HCT116 (cell line): ENCODE measurements at regions not wholly inside any gene's neighbourhood (a gene's known extent, or its start where the extent isn't known, plus 50 kb on each side); places are given as distances from the start of the nearest gene placed in this dataset.

Source experiments
- ATAC-seq: fragments of 200-7000 bp; cut with Tn5 transposase; 2 replicates; pipeline ENCODE4 v1.9.1; 2020; ENCODE audit warnings: mild to moderate bottlenecking, moderate library complexity
- BruUV-seq: library from RNA; stranded (reverse); fragments of 400-500 nt; replicated peaks from 2 replicates; lab custom pipeline; 2021; lab: Mats Ljungman, UMichigan
- CTCF ChIA-PET: fragments of 300-600 bp; sonication (Branson Sonifier 250); formaldehyde crosslinking; loops from one replicate; lab custom pipeline; 2021; ENCODE audit warnings: antibody characterized with exemption; lab: Charles Lee
- POLR2A ChIA-PET: fragments of 300-600, 350-600 bp; sonication (Branson Sonifier 250); formaldehyde crosslinking; loops from one replicate; lab custom pipeline; 2021; ENCODE audit warnings: antibody characterized with exemption; lab: Charles Lee
- RAD21 ChIA-PET, 2 experiments: fragments of 300-600 bp; sonication (Branson Sonifier 250); formaldehyde crosslinking; loops; one replicate each; lab custom pipeline; 2023; ENCODE audit warnings: low total read pairs in 2 of 2; ENCODE audit not compliant: uncharacterized antibody in 2 of 2, unreplicated experiment in 2 of 2, low non-redundant PET in 1 of 2; lab: Charles Lee
- DNase-seq: peaks from one replicate; pipeline ENCODE4 v3.0.0-alpha.2; 2010; ENCODE audit warnings: low read depth, low spot score
- H2AFZ ChIP-seq: fragments of 200-600 bp; shearing (Covaris generic), sonication (generic); 2 replicates; pipeline ENCODE4 v1.6.1; 2017; ENCODE audit warnings: low read depth, mixed run types, mixed read lengths, antibody characterized with exemption, low read length; ENCODE audit not compliant: poor library complexity, severe bottlenecking
- H3K27ac ChIP-seq: 2 replicates; pipeline ENCODE4 v1.5.1; 2012; ENCODE audit warnings: low read depth, low read length
- H3K27me3 ChIP-seq: fragments of 200-600 bp; sonication (generic); 2 replicates; pipeline ENCODE4 v1.6.1; 2016; ENCODE audit warnings: mixed run types, low read length, mixed read lengths; ENCODE audit not compliant: insufficient read depth
- H3K36me3 ChIP-seq, 2 experiments: fragments of 200-500 bp in 1 of 2; fragments of 200-600 bp in 1 of 2; sonication (Bioruptor generic) in 1 of 2; sonication (generic) in 1 of 2; 2 replicates each; pipeline versions ENCODE4 v1.5.1 to v1.6.1; 2014 to 2016; ENCODE audit warnings: low read length in 2 of 2, inconsistent platforms in 1 of 2, mixed read lengths in 1 of 2, mixed run types in 1 of 2; ENCODE audit not compliant: insufficient read depth in 2 of 2, control insufficient read depth in 1 of 2
- H3K4me1 ChIP-seq, 2 experiments: fragments of 200-600 bp in 1 of 2; sonication (generic) in 1 of 2; 2 replicates each; pipeline versions ENCODE4 v1.5.1 to v1.6.1; 2012 to 2017; ENCODE audit warnings: low read length in 2 of 2, inconsistent platforms in 1 of 2, mild to moderate bottlenecking in 1 of 2, mixed read lengths in 1 of 2, mixed run types in 1 of 2, moderate library complexity in 1 of 2; ENCODE audit not compliant: insufficient read depth in 2 of 2, control insufficient read depth in 1 of 2
- H3K4me2 ChIP-seq: fragments of 200-600 bp; sonication (generic); 2 replicates; pipeline ENCODE4 v1.6.1; 2017; ENCODE audit warnings: mixed run types, low read length, mixed read lengths
- H3K4me3 ChIP-seq, 2 experiments: fragments of 200-600 bp in 1 of 2; sonication (generic) in 1 of 2; replicated peaks in 1 of 2; 2 replicates each; pipeline ENCODE4 v1.5.1; 2011 to 2016; ENCODE audit warnings: low read length in 2 of 2, control low read depth in 1 of 2, low read depth in 1 of 2, mild to moderate bottlenecking in 1 of 2, mixed read lengths in 1 of 2, mixed run types in 1 of 2
- H3K79me2 ChIP-seq: fragments of 200-600 bp; sonication (generic); 2 replicates; pipeline ENCODE4 v1.6.1; 2017; ENCODE audit warnings: mild to moderate bottlenecking, mixed run types, low read length, moderate library complexity, mixed read lengths; ENCODE audit not compliant: insufficient read depth
- H3K9ac ChIP-seq: fragments of 200-600 bp; sonication (generic); 2 replicates; pipeline ENCODE4 v1.6.1; 2016; ENCODE audit warnings: low read length, mixed read lengths
- H3K9me2 ChIP-seq: fragments of 200-600 bp; sonication (generic), shearing (Covaris generic); 2 replicates; pipeline ENCODE4 v1.6.1; 2017; ENCODE audit warnings: mixed run types, mild to moderate bottlenecking, moderate library complexity; ENCODE audit not compliant: insufficient read depth
- H3K9me3 ChIP-seq, 2 experiments: fragments of 200-500 bp in 1 of 2; fragments of 200-600 bp in 1 of 2; sonication (Bioruptor generic) in 1 of 2; sonication (generic) in 1 of 2; 2 replicates each; pipeline ENCODE4 v1.6.1; 2014 to 2017; ENCODE audit warnings: low read length in 2 of 2, mixed read lengths in 2 of 2, inconsistent platforms in 1 of 2, low read depth in 1 of 2, mild to moderate bottlenecking in 1 of 2, mixed run types in 1 of 2, moderate library complexity in 1 of 2; ENCODE audit not compliant: control insufficient read depth in 1 of 2, insufficient read depth in 1 of 2
- H4K20me1 ChIP-seq: fragments of 200-600 bp; sonication (generic), shearing (Covaris generic); 2 replicates; pipeline ENCODE4 v1.6.1; 2017; ENCODE audit warnings: mixed run types, mild to moderate bottlenecking, moderate library complexity; ENCODE audit not compliant: insufficient read depth
- CBX3 ChIP-seq: IDR thresholded peaks from 2 replicates; pipeline ENCODE4 v1.6.1; 2012; ENCODE audit warnings: low read depth
- EZH2 ChIP-seq: fragments of 200-600 bp; sonication (generic); IDR thresholded peaks from 2 replicates; pipeline ENCODE4 v1.6.1; 2017; ENCODE audit warnings: antibody characterized with exemption, mixed run types
- REST ChIP-seq: IDR thresholded peaks from 2 replicates; pipeline ENCODE4 v1.6.1; 2012; ENCODE audit warnings: low read depth
- intact Hi-C: fragments of 100-400 bp; cut with micrococcal nuclease; formaldehyde crosslinking; loops from 2 replicates; pipeline ENCODE4 v1.10.0; 2022
- TF ChIP-seq, protein P1 (sequence below), 3 experiments: fragments of 200-600 bp in 1 of 3; sonication (generic) in 1 of 3; IDR thresholded peaks in 2 of 3; conservative IDR thresholded peaks in 1 of 3; 2 replicates each; pipeline ENCODE4 v1.5.1; 2012 to 2017; ENCODE audit warnings: low read depth in 2 of 3, low read length in 2 of 3, antibody characterized with exemption in 1 of 3, borderline replicate concordance in 1 of 3, control low read depth in 1 of 3, mild to moderate bottlenecking in 1 of 3, mixed read lengths in 1 of 3, mixed run types in 1 of 3, moderate library complexity in 1 of 3; ENCODE audit not compliant: insufficient read depth in 1 of 3

DNA sequence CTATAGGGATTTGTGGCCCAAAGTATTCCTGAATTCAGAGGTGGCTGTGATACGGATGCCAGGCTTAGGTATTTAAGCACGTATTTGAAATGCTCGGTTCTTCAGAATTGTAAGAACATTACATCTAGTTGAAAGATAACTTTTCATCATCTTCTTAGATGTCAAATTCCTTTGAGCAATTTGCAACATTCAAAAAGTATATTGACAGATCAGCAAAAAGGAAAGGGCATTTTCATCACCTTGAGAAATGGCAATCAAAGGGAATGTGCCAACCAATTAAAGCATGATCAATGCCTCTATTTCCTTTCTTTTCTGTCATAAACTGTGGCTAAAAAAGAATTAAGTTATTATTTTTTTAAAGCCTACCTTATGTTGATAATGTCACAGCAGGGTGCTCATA lies 66.3 kb upstream of the LRRTM4 start:
- intact Hi-C loops, result no loop called here

More for the DNA sequence above, 66.3 kb upstream of the LRRTM4 start:
- TF ChIP-seq CBX3 (no peak), REST (no peak), EZH2 (no peak)
- TF ChIP-seq, protein P1, sequence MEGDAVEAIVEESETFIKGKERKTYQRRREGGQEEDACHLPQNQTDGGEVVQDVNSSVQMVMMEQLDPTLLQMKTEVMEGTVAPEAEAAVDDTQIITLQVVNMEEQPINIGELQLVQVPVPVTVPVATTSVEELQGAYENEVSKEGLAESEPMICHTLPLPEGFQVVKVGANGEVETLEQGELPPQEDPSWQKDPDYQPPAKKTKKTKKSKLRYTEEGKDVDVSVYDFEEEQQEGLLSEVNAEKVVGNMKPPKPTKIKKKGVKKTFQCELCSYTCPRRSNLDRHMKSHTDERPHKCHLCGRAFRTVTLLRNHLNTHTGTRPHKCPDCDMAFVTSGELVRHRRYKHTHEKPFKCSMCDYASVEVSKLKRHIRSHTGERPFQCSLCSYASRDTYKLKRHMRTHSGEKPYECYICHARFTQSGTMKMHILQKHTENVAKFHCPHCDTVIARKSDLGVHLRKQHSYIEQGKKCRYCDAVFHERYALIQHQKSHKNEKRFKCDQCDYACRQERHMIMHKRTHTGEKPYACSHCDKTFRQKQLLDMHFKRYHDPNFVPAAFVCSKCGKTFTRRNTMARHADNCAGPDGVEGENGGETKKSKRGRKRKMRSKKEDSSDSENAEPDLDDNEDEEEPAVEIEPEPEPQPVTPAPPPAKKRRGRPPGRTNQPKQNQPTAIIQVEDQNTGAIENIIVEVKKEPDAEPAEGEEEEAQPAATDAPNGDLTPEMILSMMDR (IDR thresholded peaks at IDR 0.05 in 2 of 3, conservative IDR thresholded peaks at IDR 0.05 in 1 of 3; ENCODE audit: borderline replicate concordance in 1 of 3, insufficient read depth in 1 of 3, low read depth in 2 of 3, low read length in 2 of 3), result no peak
- no peak overlapping the region for H3K4me2 ChIP-seq
- no peaks in the 10 kb centered on the region; a peak in 1 of 4 replicates for H3K36me3 ChIP-seq
- ChIA-PET POLR2A (no interaction called here), RAD21 (no interaction called here), CTCF (no interaction called here)
- no peak overlapping the region for H3K27ac ChIP-seq
- DNase-seq (no peak), ATAC-seq (no peak)
- H4K20me1 ChIP-seq, result no peaks in the 10 kb centered on the region
- no peak overlapping the region for H3K4me3 ChIP-seq
- H3K9ac ChIP-seq, result no peak overlapping the region
- H3K79me2 ChIP-seq, result no peaks in the 10 kb centered on the region
- H2AFZ ChIP-seq, result no peak overlapping the region
- BruUV-seq, result no TSS peak
- no peaks in the 10 kb centered on the region for H3K27me3 ChIP-seq
- peaks cover 7 to 19% of the 10 kb centered on the region in 2 experiments; a peak in 2 of 4 replicates for H3K9me3 ChIP-seq
- H3K4me1 ChIP-seq, result no peaks in the 10 kb centered on the region
- H3K9me2 ChIP-seq, result no peaks in the 10 kb centered on the region
